ENCODE measurements at regions not wholly inside any gene's neighbourhood (a gene's known extent, or its start where the extent isn't known, plus 50 kb on each side); places are given as distances from the start of the nearest gene placed in this dataset.

- DNase-seq (ENCODE audit: extremely low read depth in 1 of 11, low read depth in 9 of 11, low spot score in 4 of 11): no peak
Measured at GRCh38 chr12:118467641-118468305, 91.4 kb downstream of the SUDS3 start.

DNA sequence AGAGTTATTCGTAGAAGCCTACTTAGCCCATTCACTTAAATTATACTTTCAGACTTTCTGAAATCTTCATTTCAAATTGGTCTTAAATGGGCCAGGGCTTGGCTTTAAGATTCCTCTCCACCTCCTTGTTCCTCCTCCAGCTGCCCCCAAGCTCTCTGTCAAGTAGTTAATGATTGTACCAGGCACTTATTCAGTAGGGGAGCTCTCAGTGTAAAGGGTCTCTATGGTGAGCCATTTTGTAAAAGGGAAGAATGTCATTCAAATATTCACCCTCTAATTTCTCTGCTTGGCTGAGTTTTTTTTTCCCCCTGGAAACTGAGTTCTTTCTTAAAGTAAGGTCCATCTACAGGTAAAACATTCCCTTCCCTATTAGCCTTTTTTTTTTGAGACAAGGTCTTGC is 96.6 kb downstream of the SUDS3 start:
- no peak for DNase-seq (ENCODE audit: extremely low read depth in 1 of 11, low read depth in 9 of 11, low spot score in 4 of 11)

DNA sequence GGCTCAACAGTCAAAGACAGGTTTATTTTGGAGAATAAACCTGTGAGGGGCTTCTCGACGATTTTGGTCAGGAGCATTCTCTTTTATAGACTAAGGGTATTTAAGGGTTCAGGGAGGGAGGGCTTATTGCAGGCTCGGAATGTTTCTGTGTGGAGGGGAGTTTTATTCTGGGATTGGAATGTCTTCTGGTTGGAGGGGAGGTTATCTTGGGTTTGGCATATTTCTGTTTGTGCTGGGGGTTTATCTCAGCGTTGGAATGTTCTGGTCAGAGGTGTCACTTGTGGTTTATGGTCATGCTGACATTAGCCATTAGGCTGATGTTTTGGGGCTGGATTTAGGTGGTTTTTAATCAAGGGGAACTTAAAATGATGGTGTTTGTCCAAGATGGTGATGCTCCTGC is 103.9 kb downstream of the SUDS3 start:
- no peak for DNase-seq (ENCODE audit: extremely low read depth in 1 of 11, low read depth in 9 of 11, low spot score in 4 of 11)

- DNase-seq (ENCODE audit: extremely low read depth in 1 of 11, low read depth in 9 of 11, low spot score in 4 of 11): no peak
Measured at GRCh38 chr12:118488034-118488433, 111.7 kb downstream of the SUDS3 start.

DNA sequence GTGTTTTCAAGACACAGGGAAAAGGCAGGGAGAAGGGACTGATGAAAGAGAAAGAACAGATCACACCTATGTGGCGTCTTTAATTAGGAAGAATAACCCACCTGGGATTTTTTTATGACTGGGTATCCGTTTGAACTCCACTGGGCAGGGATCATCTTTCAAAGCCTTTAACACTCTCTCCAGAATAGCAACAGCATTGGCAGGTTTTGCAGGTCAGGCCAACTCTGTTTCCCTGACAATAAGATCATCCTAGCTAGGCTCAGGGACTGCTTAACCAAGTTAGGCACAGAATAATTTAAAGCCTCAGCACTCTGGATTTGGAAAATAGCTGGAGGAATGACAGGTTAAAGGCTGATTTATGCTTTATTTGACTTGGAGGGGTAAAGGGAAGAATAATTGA is 117.6 kb downstream of the SUDS3 start:
- no peak for DNase-seq (ENCODE audit: extremely low read depth in 1 of 11, low read depth in 9 of 11, low spot score in 4 of 11)

DNA sequence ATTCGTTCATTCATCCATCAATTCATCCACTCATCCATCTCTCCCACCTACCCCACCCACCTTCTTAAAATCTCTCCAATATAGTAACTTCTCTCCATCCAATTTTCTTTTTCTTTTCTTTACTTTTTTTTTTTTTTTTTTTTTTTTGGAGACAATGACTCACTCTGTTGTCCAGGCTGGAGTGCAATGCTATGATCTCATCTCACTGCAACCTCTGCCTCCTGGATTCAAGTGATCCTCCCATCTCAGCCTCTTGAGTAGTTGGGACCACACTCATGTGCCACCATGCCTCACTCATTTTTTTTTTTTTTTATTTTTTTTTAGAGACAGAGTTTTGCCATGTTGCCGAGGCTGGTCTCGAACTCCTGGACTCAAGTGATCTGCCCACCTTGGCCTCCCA is 118.4 kb downstream of the SUDS3 start:
- no peak for DNase-seq (ENCODE audit: extremely low read depth in 1 of 11, low read depth in 9 of 11, low spot score in 4 of 11)

GRCh38 chr12:118495296-118495695 is 118.9 kb downstream of the SUDS3 start:
- no peak for DNase-seq (ENCODE audit: extremely low read depth in 1 of 11, low read depth in 9 of 11, low spot score in 4 of 11)

- peak in 1 of 11 donors; percentile 7 for DNase-seq (ENCODE audit: extremely low read depth in 1 of 11, low read depth in 9 of 11, low spot score in 4 of 11)
Measured at GRCh38 chr12:118498171-118498570, 121.8 kb downstream of the SUDS3 start.

DNA sequence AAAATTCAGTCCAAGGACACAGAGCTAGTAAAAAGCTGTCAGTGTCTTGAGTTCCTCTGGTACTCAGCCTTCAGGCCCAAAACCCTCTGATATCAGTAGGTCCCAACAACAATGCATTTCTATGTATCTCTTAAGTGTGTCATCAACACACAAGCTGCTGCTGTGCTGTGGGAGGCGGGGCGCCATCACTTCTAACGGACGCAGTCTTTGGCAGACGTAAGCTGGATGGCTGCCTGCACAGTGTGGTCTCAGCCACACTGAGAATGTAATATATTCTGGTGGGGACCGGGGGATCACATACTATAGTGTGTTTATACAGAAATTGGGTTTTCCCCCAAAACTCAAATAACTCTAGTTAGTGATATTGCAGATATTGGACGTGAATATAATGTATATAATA is 123.9 kb downstream of the SUDS3 start:
- DNase-seq (ENCODE audit: extremely low read depth in 1 of 11, low read depth in 9 of 11, low spot score in 4 of 11): no peak

GRCh38 chr12:118501489-118501888 is 125.1 kb downstream of the SUDS3 start:
- no peak for DNase-seq (ENCODE audit: extremely low read depth in 1 of 11, low read depth in 9 of 11, low spot score in 4 of 11)

DNA sequence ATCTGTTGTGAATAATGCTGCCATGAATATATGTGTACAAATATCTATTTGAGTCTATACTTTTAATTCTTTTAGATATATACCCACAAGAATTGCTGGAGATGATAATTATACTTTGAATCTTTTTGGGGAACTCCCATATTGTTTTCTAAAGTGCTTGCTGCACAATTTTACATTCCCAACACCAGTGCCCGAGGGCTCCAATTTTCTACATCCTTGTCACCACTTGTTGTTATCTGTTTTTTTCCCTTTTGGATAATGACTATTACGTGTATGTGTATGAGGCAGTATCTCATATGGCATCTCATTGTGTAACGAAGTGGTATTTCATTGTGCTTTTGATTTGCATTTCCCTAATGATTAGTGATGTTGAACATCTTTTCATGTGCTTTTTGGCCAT is 127.1 kb downstream of the SUDS3 start:
- no peak for DNase-seq (ENCODE audit: extremely low read depth in 1 of 11, low read depth in 9 of 11, low spot score in 4 of 11)

DNA sequence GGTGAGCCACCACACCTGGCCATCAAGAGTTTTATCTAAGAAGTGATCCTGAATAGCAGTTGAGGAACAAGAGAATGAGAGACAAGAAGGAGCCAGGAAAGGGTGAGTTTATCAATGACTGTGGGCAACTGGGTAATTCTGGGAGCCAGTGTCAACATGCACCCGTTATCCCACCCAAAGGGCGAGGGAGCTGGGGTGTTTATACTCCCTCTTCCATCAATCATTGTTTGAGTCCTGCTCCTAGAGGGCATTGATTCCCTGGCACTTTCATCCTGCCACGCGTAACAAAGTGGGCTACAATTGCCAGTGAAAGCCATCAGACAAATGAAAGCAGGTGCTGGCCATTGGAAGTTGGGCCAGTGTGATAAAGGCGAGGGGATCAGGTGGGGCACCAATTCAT is 136.3 kb downstream of the SUDS3 start:
- no peak for DNase-seq (ENCODE audit: extremely low read depth in 1 of 11, low read depth in 9 of 11, low spot score in 4 of 11)

DNA sequence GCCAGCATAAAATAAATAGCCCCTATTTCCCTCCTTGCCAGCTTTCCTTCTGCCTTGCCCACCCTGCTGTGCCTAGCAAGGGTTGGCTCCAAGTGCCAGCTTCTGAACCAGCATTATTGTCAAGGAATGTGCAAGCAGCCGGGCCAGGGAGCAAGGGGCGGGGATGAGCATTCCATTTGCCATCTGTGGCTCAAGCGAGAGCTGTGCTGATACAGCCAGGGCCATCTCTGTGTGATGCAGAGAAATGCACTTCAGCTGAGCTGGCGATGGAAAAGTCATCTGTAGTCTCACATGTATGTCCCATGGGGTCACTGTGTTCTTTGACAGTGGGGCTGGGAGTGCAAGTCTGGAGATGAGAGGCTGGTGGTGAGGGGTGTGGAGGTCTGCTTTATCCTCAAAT is 137.3 kb downstream of the SUDS3 start:
- DNase-seq (ENCODE audit: extremely low read depth in 1 of 11, low read depth in 9 of 11, low spot score in 4 of 11): no peak

DNA sequence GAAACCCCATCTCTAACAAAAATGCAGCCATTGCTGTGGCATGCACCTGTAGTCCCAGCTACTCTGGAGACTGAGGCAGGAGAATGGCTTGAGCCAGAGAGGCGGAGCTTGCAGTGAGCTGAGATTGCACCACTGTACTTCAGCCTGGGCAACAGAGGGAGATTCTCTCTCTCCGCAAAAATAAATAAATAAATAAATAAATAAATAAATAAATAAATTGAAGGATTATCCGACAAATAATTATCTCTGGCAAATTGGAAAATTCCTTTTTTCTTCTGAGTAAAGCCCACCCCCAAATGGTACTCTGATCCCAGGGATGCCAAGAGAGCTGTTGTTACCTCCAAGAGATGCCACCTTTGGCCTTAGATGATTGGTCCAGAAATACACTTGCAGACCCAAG is 137.9 kb downstream of the SUDS3 start:
- DNase-seq (ENCODE audit: extremely low read depth in 1 of 11, low read depth in 9 of 11, low spot score in 4 of 11): no peak

- no peak for DNase-seq (ENCODE audit: extremely low read depth in 1 of 11, low read depth in 9 of 11, low spot score in 4 of 11)
Measured at GRCh38 chr12:118520214-118521035, 144.1 kb downstream of the SUDS3 start.

DNA sequence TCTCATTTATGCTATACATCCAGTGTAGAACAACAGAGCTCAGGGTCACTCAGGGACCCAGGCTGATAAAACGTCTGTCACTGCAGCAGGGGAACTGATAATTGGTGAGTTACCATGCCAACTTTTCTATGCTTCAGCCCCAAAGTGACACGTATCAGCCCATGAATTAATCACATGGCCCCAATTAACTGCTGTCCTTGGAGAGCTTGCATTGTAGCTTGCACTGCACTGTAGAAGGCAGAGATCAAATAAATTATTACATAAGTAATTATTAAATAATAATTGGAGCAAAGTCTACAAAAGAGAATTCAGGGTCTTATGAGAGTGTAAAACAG is 144.6 kb downstream of the SUDS3 start:
- DNase-seq (ENCODE audit: extremely low read depth in 1 of 11, low read depth in 9 of 11, low spot score in 4 of 11): no peak

DNA sequence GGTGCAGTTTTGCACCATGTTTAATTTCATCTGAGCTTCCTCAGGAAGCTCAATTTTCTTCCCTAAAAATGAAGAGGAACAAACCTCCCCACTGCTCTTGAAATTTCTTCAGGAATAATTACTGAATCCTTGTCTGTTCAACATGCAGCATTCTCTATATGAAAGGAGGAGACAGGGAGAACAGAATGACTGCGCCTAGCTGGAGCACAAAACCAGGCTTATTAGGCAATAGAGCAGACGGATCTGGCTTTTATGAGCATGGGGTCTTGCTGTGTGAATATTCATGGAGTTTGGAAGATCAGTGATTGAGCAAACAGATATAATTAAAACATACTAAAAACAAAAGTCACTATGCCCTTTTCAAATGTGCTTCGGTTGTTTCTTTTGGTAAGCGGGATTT is 148.1 kb downstream of the SUDS3 start:
- no peak for DNase-seq (ENCODE audit: extremely low read depth in 1 of 11, low read depth in 9 of 11, low spot score in 4 of 11)

DNA sequence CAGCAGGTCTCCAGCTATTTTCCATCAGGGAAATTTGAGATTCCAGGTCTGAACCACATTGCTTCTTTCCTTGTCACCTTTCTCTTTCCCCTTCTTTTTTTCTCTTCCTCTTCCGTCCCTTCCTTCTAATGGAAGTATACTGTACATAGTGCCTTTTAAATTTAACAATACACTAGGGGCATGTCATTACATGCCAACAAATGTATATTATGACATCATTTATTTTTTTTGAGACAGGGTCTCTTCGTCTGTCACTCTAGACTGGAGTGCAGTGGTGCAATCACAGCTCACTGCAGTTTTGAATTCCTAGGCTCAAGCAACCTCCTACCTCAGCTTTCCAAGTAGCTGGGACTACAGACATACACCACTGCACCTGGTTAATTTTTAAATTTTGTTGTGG is 148.9 kb downstream of the SUDS3 start:
- no peak for DNase-seq (ENCODE audit: extremely low read depth in 1 of 11, low read depth in 9 of 11, low spot score in 4 of 11)

DNA sequence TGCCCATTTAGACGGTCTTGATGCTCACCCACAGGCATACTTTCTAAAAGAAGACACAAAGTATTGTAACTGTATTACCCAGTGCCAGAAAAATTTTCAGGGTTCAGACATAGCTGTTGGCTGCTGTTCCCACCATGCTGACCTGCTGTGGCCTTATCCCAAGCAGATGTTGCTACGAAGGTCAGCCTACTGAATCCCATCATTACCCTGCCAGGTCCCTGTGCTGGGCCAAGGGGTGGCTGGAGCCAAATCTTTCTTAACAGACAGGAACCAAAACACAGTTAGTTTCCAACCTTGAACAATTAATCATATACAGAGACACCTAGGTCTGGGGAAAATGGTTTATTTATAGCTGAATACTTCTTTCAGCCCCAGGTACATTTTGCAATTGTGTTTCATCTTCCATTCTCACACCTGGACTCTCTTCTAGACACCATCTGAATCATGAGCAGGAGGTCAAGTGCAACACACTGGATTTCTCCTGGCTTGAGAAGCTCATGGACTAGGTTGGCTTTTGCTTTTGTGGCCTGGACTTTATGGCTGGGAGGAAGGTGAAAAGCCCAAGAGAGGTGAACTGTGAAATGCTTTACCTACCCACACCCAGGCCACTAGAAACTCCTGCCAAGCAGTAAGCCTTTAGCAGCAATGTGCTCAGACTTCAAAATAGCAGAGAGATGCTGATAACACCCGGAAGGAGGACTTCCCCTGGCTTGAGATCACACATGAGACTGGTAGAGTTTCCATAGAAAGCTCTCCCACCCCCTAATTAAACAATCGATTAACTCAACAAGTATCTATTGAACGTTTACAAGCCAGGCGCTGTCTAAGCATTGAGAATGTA is 150.1 kb downstream of the SUDS3 start:
- no peak for DNase-seq (ENCODE audit: extremely low read depth in 1 of 11, low read depth in 9 of 11, low spot score in 4 of 11)

DNA sequence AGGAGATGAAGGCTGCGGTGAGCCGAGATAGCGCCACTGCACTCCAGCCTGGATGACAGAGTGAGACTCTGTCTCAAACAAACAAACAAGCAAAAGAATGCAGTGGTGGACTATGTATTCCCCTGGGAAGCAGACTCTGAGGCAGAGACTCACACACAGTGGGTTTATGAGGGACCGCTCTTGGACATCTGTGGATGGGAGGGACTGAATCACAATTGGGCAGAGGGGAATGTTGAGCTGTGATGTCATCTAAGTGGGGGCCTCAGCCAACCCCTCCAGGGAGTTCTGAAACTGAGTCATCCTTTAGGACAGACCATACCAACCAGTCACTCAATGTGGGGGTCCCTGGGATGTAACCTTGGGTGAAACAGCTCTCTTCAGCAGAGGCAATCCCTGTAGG is 151.0 kb downstream of the SUDS3 start:
- no peak for DNase-seq (ENCODE audit: extremely low read depth in 1 of 11, low read depth in 9 of 11, low spot score in 4 of 11)

Data from renal cortex interstitium (tissue), 11 donors.